ENCODE measurements at regions not wholly inside any gene's neighbourhood (a gene's known extent, or its start where the extent isn't known, plus 50 kb on each side); places are given as distances from the start of the nearest gene placed in this dataset.
"Not testable (repeated sequence)": the region's sequence is repeated elsewhere in the genome, so short reads cannot be mapped to it uniquely, and the experiment has no call there.

DNA sequence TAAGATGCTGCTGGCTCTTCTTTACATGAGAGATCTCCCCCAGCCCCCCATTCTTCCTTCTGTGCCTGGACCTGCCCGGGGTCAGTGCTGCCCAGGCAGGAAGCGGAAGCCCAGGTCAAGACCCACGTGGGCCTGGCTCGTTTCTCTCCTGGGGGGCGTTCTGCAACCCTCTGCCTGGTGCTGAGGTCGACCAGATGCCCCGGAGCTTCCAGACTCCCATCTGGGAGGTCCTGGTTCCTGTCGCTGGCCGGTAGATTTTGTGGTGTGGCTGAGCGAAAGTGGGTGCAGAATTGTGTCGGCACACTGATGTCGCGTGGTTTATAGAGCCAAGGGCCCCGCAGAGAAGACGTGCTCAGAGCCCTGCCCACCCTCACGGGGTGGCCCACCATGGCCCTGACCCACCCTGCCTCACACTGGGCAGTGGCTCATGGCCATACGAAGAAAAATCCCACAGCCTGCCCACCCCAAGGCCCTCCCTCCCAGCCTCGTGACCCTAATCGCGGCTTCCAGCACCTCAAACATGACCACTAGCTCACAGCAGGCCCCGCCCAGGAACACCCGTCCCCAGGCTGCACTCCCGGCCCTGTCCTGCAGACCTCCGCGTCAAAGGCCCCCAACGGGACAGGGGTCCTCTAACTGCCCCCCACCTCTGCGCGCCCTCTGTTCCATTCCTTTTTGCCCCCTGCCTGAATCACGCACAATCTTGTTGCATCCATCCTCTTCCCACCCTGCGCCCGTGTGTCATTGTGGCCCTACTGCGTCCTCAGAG lies 443.2 kb upstream of the ZNF722 start:
- not testable (repeated sequence) for H3K9me3 Mint-ChIP-seq (ENCODE audit: unreplicated experiment); H3K4me3 Mint-ChIP-seq (ENCODE audit: unreplicated experiment); H3K27ac Mint-ChIP-seq (ENCODE audit: unreplicated experiment); H3K4me1 Mint-ChIP-seq (ENCODE audit: unreplicated experiment); H3K36me3 Mint-ChIP-seq (ENCODE audit: unreplicated experiment); H3K27me3 Mint-ChIP-seq (ENCODE audit: unreplicated experiment); DNase-seq (ENCODE audit: extremely low spot score, unreplicated experiment)

DNA sequence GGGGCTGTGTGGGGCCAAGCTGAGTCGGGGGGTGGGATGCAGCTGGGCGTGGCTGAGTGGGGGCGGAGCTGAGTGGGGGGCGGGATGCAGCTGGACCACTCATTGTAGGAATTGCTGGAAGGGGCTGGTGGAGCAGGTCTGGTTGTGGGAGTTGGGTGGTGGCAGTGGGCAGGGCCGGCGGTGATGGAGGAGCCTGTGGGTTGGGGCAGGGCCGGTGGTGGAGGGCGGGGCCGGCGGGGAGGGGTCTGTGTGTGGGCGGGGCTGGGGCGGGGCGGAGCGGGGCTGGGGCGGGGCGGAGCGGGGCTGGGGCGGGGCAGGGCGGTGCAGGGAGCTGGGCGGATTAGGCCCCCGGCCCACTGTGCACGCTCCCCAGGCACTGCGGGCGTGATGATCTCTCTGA lies 442.4 kb upstream of the ZNF722 start:
- not testable (repeated sequence) for H3K4me3 Mint-ChIP-seq (ENCODE audit: unreplicated experiment); H3K4me1 Mint-ChIP-seq (ENCODE audit: unreplicated experiment); DNase-seq (ENCODE audit: extremely low spot score, unreplicated experiment)

DNA sequence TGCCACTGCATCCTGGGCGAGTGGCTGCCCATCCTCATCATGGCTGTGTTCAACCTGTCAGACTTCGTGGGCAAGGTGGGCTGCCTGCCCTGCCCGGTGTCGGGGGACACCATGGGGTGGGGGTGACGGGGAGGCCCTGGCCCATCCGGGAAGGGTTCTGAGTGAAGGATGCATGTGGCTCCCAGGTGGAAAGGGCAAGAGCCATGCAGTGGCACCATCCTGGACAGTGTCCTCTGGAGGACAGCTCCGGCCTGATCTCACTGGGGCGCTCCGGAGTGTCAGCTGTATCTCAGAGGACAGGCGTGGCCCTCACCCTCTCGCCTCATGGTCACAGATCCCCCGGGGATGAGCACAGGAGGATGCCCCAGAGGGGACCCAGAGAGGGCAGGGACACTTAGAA lies 439.6 kb upstream of the ZNF722 start:
- H3K9me3 Mint-ChIP-seq (ENCODE audit: unreplicated experiment); H3K36me3 Mint-ChIP-seq (ENCODE audit: unreplicated experiment); H3K4me3 Mint-ChIP-seq (ENCODE audit: unreplicated experiment); H3K27ac Mint-ChIP-seq (ENCODE audit: unreplicated experiment); H3K27me3 Mint-ChIP-seq (ENCODE audit: unreplicated experiment); H3K4me1 Mint-ChIP-seq (ENCODE audit: unreplicated experiment): not testable (repeated sequence)
- DNase-seq (ENCODE audit: extremely low spot score, unreplicated experiment) = peak; percentile 84

More for the DNA sequence above, 442.4 kb upstream of the ZNF722 start:
- H3K9me3 Mint-ChIP-seq (ENCODE audit: unreplicated experiment); H3K27ac Mint-ChIP-seq (ENCODE audit: unreplicated experiment); H3K27me3 Mint-ChIP-seq (ENCODE audit: unreplicated experiment); H3K36me3 Mint-ChIP-seq (ENCODE audit: unreplicated experiment): not testable (repeated sequence)

DNA sequence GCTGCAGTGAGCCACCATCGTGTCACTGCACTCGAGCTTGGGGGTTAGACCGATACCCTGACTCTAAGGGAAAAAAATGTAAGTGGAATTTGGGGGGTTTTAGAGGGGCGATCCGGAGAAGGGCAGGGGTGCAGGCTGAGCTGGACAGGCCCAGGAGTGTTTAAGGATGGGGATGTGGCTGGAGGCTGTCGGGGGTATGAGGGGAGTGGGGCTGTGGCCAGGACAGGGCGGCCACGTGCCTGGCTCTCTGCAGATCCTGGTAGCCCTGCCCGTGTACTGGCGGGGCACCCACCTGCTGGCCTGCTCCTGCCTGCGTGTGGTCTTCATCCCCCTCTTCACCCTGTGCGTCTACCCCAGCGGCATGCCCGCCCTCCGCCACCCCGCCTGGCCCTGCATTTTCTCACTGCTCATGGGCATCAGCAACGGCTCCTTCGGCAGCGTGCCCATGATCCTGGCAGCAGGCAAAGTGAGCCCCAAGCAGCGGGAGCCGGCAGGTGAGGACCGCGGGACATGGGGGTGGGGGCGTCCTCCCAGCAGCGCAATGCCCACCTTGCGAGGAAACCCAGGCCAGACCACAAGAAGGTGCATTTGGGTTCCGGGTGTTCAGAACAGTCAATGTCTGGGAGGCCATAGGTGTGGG lies 438.7 kb upstream of the ZNF722 start:
- H3K27ac Mint-ChIP-seq (ENCODE audit: unreplicated experiment); H3K4me1 Mint-ChIP-seq (ENCODE audit: unreplicated experiment); H3K4me3 Mint-ChIP-seq (ENCODE audit: unreplicated experiment); H3K36me3 Mint-ChIP-seq (ENCODE audit: unreplicated experiment); H3K27me3 Mint-ChIP-seq (ENCODE audit: unreplicated experiment); H3K9me3 Mint-ChIP-seq (ENCODE audit: unreplicated experiment): not testable (repeated sequence)
- peak; percentile 80 for DNase-seq (ENCODE audit: extremely low spot score, unreplicated experiment)

DNA sequence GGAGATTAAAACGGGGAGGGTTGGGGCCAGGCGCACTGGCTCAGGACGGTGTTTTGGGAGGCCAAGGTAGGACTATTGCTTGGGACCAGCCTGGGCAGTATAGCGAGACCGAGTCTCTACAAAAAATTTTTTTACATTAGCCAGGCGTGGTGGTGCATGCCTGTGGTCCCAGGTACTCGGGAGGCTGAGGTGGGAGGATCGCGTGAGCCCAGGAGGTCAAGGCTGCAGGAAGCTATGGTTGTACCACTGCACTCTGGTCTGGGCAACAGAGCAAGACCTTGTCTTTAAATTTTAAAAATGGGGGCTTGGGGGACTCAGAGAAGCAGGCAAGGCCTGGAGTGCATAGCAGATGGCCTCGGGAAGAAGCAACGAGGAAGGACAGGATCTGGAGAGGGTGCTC lies 436.7 kb upstream of the ZNF722 start:
- H3K27me3 Mint-ChIP-seq (ENCODE audit: unreplicated experiment); H3K4me1 Mint-ChIP-seq (ENCODE audit: unreplicated experiment); H3K9me3 Mint-ChIP-seq (ENCODE audit: unreplicated experiment); H3K4me3 Mint-ChIP-seq (ENCODE audit: unreplicated experiment); H3K36me3 Mint-ChIP-seq (ENCODE audit: unreplicated experiment); H3K27ac Mint-ChIP-seq (ENCODE audit: unreplicated experiment): not testable (repeated sequence)
- DNase-seq (ENCODE audit: extremely low spot score, unreplicated experiment) = peak; percentile 54

DNA sequence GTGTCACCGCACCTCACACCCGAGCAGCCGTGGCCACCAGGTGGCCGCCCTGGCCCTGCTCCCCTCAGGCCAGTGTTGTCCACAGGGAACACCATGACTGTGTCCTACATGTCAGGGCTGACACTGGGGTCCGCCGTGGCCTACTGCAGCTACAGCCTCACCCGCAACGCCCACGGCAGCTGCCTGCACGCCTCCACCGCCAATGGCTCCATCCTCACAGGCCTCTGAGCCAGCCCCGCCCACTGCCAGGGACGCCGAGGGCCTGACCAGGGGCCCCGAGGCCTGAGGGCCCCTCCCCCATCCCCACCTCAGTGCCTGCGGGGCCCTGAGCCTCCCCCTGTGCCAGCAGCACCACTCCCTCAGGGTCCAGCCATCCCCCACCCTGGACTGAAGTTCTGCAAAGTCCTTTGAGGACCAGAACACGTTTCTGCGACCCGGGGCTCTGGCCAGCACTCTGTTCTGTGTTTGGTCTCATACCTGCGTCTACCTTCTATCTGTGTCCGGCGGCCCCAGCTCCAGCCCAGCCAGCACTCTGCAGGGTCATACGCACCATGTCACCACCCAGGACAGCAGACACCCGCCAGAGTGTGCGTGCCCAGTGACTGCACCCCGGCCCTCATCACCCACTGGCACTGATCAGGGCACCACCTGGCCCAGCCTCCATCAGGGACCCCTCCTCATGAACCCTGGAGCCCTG lies 436.1 kb upstream of the ZNF722 start:
- not testable (repeated sequence) for H3K9me3 Mint-ChIP-seq (ENCODE audit: unreplicated experiment); H3K36me3 Mint-ChIP-seq (ENCODE audit: unreplicated experiment); H3K27ac Mint-ChIP-seq (ENCODE audit: unreplicated experiment); H3K4me1 Mint-ChIP-seq (ENCODE audit: unreplicated experiment); H3K27me3 Mint-ChIP-seq (ENCODE audit: unreplicated experiment); H3K4me3 Mint-ChIP-seq (ENCODE audit: unreplicated experiment)
- DNase-seq (ENCODE audit: extremely low spot score, unreplicated experiment) = peak; percentile 80

DNA sequence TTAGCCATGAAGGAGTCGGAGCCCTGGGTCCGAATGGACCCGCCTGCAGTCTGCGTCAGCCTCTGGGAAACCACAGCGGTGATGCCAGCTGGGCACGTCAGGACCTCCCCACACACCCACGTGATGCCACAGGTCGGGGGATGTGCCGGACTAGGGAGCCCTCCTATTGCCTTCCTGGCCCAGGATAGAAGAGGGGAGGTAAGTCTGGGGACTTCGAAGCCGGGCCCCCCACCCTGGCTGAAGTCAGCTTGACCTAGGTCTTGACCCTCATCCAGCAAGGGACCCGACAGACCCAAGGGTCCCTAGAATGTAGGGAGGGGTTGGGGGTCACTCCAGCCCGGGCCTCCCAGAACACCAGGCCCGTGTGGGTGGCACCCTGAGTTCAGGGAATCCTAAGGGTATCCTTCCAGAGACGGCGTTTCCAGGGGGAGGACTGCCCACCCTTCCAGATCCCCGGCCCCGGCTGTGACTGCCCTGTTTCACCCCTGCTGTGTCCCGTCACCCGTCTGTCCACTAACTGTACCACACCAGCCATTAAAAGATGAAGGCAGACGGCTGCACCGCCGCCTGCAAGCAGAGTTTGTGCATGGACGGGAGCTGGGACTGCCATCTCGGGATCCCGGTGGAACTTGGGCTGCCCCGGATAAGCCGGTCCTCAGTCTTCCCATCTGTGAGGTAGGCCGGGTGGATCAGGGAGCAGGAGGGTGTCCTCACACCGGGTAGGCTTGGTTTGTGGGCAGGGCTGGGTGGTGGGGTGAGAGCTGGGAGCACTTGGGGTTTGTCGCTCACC lies 435.3 kb upstream of the ZNF722 start:
- not testable (repeated sequence) for H3K4me3 Mint-ChIP-seq (ENCODE audit: unreplicated experiment)

DNA sequence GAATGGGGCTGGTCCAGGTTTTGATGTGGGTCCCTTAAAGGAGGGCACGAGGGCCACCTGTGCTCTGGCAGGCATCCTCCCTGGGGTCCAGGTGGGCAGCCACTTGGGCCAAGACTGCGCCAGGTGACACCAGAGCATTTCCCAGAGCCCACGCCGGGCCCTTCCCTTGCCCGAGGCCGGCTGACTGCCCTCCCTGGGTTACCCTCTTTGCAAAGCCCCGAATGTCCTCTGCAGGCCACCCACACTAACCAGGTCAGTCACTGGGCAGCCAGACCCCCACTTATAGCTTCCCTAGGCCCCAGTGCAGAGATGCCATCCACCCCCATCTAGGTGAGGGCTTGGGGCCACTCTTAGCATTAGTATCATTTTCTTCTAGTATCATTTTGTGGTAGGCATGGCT lies 433.8 kb upstream of the ZNF722 start:
- H3K9me3 Mint-ChIP-seq (ENCODE audit: unreplicated experiment); H3K36me3 Mint-ChIP-seq (ENCODE audit: unreplicated experiment); H3K27me3 Mint-ChIP-seq (ENCODE audit: unreplicated experiment); H3K27ac Mint-ChIP-seq (ENCODE audit: unreplicated experiment); H3K4me3 Mint-ChIP-seq (ENCODE audit: unreplicated experiment); H3K4me1 Mint-ChIP-seq (ENCODE audit: unreplicated experiment): not testable (repeated sequence)
- DNase-seq (ENCODE audit: extremely low spot score, unreplicated experiment) = peak; percentile 74

More for the DNA sequence above, 435.3 kb upstream of the ZNF722 start:
- DNase-seq (ENCODE audit: extremely low spot score, unreplicated experiment) = peak; percentile 66
- H3K9me3 Mint-ChIP-seq (ENCODE audit: unreplicated experiment); H3K27me3 Mint-ChIP-seq (ENCODE audit: unreplicated experiment); H3K36me3 Mint-ChIP-seq (ENCODE audit: unreplicated experiment); H3K27ac Mint-ChIP-seq (ENCODE audit: unreplicated experiment); H3K4me1 Mint-ChIP-seq (ENCODE audit: unreplicated experiment): not testable (repeated sequence)

DNA sequence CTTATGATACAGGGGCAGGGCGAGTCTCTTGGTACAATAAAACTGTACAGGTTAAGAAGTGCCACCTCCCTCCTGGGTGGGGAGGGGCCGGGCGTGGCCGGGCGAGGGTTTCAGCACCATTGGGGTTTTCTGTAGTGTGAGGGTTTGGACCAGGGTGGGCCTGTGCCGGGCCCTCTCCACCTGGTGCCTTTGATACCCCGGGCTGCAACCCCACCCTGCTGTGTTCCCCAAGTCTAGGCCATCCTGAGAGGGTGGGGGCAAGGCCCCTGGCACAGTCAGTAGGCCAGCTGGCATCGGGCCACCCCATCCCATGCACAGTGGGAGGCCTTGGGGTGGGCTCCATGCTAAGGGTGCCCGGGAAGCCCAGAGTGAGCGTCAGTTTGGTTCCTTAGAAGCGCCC lies 431.8 kb upstream of the ZNF722 start:
- not testable (repeated sequence) for H3K4me3 Mint-ChIP-seq (ENCODE audit: unreplicated experiment); H3K27me3 Mint-ChIP-seq (ENCODE audit: unreplicated experiment); H3K9me3 Mint-ChIP-seq (ENCODE audit: unreplicated experiment); H3K36me3 Mint-ChIP-seq (ENCODE audit: unreplicated experiment); H3K27ac Mint-ChIP-seq (ENCODE audit: unreplicated experiment); H3K4me1 Mint-ChIP-seq (ENCODE audit: unreplicated experiment)
- peak; percentile 78 for DNase-seq (ENCODE audit: extremely low spot score, unreplicated experiment)

DNA sequence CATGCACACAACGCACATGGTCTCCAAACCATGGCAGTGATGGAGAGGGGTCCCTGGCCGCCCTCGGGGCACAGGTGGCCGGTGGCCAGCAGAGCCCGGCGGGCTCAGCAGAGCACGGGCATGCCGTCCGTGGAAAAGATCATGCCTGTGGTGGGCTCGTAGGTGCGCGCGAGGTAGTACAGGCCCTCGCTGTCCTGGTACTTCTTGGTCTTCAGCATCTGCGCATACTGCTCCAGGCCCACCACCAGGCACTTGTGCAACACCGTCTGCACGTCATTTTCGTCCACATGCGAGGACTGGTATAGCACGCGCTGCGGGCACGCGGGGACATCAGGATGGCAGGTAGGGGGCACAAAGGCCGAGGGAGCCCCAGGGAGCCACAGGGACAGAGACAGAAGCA lies 431.0 kb upstream of the ZNF722 start:
- H3K9me3 Mint-ChIP-seq (ENCODE audit: unreplicated experiment); H3K27ac Mint-ChIP-seq (ENCODE audit: unreplicated experiment); H3K4me1 Mint-ChIP-seq (ENCODE audit: unreplicated experiment); H3K27me3 Mint-ChIP-seq (ENCODE audit: unreplicated experiment); H3K36me3 Mint-ChIP-seq (ENCODE audit: unreplicated experiment); H3K4me3 Mint-ChIP-seq (ENCODE audit: unreplicated experiment): not testable (repeated sequence)
- peak; percentile 83 for DNase-seq (ENCODE audit: extremely low spot score, unreplicated experiment)

DNA sequence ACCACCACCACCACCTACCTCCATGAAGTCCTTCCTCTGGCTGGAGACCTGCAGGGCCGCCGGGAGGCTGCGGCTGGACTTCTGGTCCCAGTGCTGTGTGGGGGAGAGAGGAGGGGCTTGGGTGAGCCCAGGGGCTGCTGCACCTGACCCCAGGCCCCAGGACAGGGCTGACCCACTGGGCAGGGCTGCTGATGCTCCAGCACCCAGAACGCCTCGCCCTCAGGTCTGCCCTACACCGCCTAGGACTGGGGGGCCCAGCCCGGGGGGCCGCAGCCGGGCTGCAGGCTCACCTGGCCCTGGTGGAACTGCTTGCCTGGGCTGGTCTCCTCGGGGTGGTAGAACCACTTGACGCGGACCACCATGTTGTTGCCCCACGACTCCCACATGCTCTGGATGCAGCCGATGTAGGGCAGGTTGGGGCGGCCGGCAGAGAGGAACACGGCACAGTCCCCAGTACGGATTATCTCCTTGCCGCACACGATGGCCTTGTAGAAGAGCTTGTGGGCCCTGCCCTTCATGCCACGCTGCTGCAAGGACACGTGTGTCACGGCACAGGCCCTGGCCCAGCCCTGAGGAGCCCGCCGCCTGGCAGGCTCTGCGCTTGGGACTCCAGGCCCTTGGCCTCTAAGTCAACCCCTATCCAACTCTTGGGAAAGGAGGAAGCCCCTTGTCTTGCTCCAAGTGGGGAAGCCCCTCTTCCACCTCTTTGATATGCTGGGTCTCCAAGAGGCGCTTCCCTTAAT lies 429.9 kb upstream of the ZNF722 start:
- not testable (repeated sequence) for H3K36me3 Mint-ChIP-seq (ENCODE audit: unreplicated experiment); H3K4me1 Mint-ChIP-seq (ENCODE audit: unreplicated experiment)

More for the DNA sequence above, 429.9 kb upstream of the ZNF722 start:
- not testable (repeated sequence) for H3K27ac Mint-ChIP-seq (ENCODE audit: unreplicated experiment); H3K27me3 Mint-ChIP-seq (ENCODE audit: unreplicated experiment); H3K4me3 Mint-ChIP-seq (ENCODE audit: unreplicated experiment); H3K9me3 Mint-ChIP-seq (ENCODE audit: unreplicated experiment)
- peak; percentile 76 for DNase-seq (ENCODE audit: extremely low spot score, unreplicated experiment)

Measured in osteocyte (in vitro differentiated cells).